GM18519 (cell line): ENCODE measurements at regions not wholly inside any gene's neighbourhood (a gene's known extent, or its start where the extent isn't known, plus 50 kb on each side); places are given as distances from the start of the nearest gene placed in this dataset.
"Not testable (repeated sequence)": the region's sequence is repeated elsewhere in the genome, so short reads cannot be mapped to it uniquely, and the experiment has no call there.

ENCODE experiments used
- ATAC-seq: cut with Tn5 transposase; IDR thresholded peaks from one replicate; pipeline ENCODE4 v1.9.1; 2021; ENCODE audit warnings: mild to moderate bottlenecking, moderate library complexity; ENCODE audit not compliant: unreplicated experiment, low FRiP score

- ATAC-seq: no peak
Measured at GRCh38 chr5:125883223-125883622, 540.0 kb upstream of the GRAMD2B start.

GRCh38 chr5:125888358-125888757 is 534.9 kb upstream of the GRAMD2B start:
- ATAC-seq: no peak

- no peak for ATAC-seq
Measured at GRCh38 chr5:125890511-125890931, 532.7 kb upstream of the GRAMD2B start.

GRCh38 chr5:125891061-125891725 is 532.0 kb upstream of the GRAMD2B start:
- no peak for ATAC-seq

GRCh38 chr5:125894383-125894782 is 528.8 kb upstream of the GRAMD2B start:
- no peak for ATAC-seq

- no peak for ATAC-seq
Measured at GRCh38 chr5:125896368-125896767, 526.8 kb upstream of the GRAMD2B start.

- ATAC-seq: no peak
Measured at GRCh38 chr5:125897089-125897488, 526.1 kb upstream of the GRAMD2B start.

GRCh38 chr5:125898851-125899405 is 524.3 kb upstream of the GRAMD2B start:
- no peak for ATAC-seq

- no peak for ATAC-seq
Measured at GRCh38 chr5:125912028-125912427, 511.2 kb upstream of the GRAMD2B start.

GRCh38 chr5:125913200-125913599 is 510.0 kb upstream of the GRAMD2B start:
- no peak for ATAC-seq

GRCh38 chr5:125914471-125914870 is 508.7 kb upstream of the GRAMD2B start:
- ATAC-seq: no peak

- ATAC-seq: not testable (repeated sequence)
Measured at GRCh38 chr5:125923958-125924357, 499.3 kb upstream of the GRAMD2B start.

GRCh38 chr5:125926172-125926571 is 497.0 kb upstream of the GRAMD2B start:
- ATAC-seq: no peak

- peak; percentile 61 for ATAC-seq
Measured at GRCh38 chr5:125928663-125929062, 494.5 kb upstream of the GRAMD2B start.

GRCh38 chr5:125950012-125950615 is 473.1 kb upstream of the GRAMD2B start:
- ATAC-seq: no peak

GRCh38 chr5:125961150-125961549 is 462.1 kb upstream of the GRAMD2B start:
- ATAC-seq: peak; percentile 99

- no peak for ATAC-seq
Measured at GRCh38 chr5:125965577-125965976, 457.6 kb upstream of the GRAMD2B start.

GRCh38 chr5:125967576-125967975 is 455.6 kb upstream of the GRAMD2B start:
- no peak for ATAC-seq

- ATAC-seq: no peak
Measured at GRCh38 chr5:125969011-125969813, 454.0 kb upstream of the GRAMD2B start.

- no peak for ATAC-seq
Measured at GRCh38 chr5:125969814-125970171, 453.4 kb upstream of the GRAMD2B start.

- no peak for ATAC-seq
Measured at GRCh38 chr5:125970631-125971307, 452.4 kb upstream of the GRAMD2B start.
